ENCODE measurements at regions not wholly inside any gene's neighbourhood (a gene's known extent, or its start where the extent isn't known, plus 50 kb on each side); places are given as distances from the start of the nearest gene placed in this dataset.

DNA sequence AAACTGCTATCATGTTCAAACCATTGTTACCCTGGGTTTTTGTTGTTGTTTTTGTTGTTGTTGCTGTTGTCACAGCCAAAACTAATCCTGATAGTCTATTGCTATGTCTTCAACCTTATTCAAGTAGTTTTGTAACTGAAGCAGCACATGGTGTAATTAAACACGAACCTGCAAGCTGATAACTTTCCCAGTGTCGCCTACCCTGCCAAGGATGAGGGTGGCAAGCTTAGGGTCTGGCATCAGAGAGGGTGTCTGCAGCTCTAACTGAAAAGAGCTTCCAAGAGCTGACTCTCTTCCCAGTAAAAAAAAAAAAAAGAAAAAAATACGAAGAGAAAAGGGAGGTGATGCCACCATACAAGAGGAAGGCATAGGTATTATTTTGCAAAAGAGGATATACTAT lies 86.3 kb upstream of the BCL2L14 start:
- H3F3A ChIP-seq (replicated peaks; ENCODE audit: insufficient read depth), result no peaks in the 10 kb centered on the region
- no peaks in the 10 kb centered on the region for H3K9me2 ChIP-seq
- H3K27ac ChIP-seq (ENCODE audit: low read depth in 2 of 2, low read length in 1 of 2), result no peak overlapping the region
- POLR2A ChIA-PET, result no interaction called here
- 32% methylated on average over 3 of the region's 3 CpGs for WGBS (ENCODE audit: low lambda C conversion rate)
- CTCF ChIA-PET, result interaction anchor here (0.6 to 1.7 kb wide), 2 partner anchors 26 to 49 kb away, joined by 3 to 4 read pairs; no protein-coding TSS in a partner anchor
- peaks cover 22% of the 10 kb centered on the region; the same call in 1 of the 2 replicates for H3K27me3 ChIP-seq (ENCODE audit: insufficient read depth)
- TF ChIP-seq, protein P1, sequence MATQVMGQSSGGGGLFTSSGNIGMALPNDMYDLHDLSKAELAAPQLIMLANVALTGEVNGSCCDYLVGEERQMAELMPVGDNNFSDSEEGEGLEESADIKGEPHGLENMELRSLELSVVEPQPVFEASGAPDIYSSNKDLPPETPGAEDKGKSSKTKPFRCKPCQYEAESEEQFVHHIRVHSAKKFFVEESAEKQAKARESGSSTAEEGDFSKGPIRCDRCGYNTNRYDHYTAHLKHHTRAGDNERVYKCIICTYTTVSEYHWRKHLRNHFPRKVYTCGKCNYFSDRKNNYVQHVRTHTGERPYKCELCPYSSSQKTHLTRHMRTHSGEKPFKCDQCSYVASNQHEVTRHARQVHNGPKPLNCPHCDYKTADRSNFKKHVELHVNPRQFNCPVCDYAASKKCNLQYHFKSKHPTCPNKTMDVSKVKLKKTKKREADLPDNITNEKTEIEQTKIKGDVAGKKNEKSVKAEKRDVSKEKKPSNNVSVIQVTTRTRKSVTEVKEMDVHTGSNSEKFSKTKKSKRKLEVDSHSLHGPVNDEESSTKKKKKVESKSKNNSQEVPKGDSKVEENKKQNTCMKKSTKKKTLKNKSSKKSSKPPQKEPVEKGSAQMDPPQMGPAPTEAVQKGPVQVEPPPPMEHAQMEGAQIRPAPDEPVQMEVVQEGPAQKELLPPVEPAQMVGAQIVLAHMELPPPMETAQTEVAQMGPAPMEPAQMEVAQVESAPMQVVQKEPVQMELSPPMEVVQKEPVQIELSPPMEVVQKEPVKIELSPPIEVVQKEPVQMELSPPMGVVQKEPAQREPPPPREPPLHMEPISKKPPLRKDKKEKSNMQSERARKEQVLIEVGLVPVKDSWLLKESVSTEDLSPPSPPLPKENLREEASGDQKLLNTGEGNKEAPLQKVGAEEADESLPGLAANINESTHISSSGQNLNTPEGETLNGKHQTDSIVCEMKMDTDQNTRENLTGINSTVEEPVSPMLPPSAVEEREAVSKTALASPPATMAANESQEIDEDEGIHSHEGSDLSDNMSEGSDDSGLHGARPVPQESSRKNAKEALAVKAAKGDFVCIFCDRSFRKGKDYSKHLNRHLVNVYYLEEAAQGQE (IDR thresholded peaks at IDR 0.05; ENCODE audit: low read depth, low read length), result no peak
- TF ChIP-seq, protein P2, sequence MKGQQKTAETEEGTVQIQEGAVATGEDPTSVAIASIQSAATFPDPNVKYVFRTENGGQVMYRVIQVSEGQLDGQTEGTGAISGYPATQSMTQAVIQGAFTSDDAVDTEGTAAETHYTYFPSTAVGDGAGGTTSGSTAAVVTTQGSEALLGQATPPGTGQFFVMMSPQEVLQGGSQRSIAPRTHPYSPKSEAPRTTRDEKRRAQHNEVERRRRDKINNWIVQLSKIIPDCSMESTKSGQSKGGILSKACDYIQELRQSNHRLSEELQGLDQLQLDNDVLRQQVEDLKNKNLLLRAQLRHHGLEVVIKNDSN (IDR thresholded peaks at IDR 0.05; ENCODE audit: borderline replicate concordance, low read depth), result no peak
- TF ChIP-seq, protein P3, sequence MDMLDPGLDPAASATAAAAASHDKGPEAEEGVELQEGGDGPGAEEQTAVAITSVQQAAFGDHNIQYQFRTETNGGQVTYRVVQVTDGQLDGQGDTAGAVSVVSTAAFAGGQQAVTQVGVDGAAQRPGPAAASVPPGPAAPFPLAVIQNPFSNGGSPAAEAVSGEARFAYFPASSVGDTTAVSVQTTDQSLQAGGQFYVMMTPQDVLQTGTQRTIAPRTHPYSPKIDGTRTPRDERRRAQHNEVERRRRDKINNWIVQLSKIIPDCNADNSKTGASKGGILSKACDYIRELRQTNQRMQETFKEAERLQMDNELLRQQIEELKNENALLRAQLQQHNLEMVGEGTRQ (IDR thresholded peaks at IDR 0.05; ENCODE audit: borderline replicate concordance, low read depth, low read length), result no peak
- TF ChIP-seq YY1 (IDR thresholded peaks at IDR 0.05; ENCODE audit: low read depth), result no peak
- TF ChIP-seq EP300 (IDR thresholded peaks at IDR 0.05; ENCODE audit: borderline replicate concordance in 1 of 2, low read depth in 1 of 2, low read length in 1 of 2), result no peak
- TF ChIP-seq CHD2 (IDR thresholded peaks at IDR 0.05; ENCODE audit: low read length, partially characterized antibody), result no peak
- no peak overlapping the region for H3K9ac ChIP-seq
- H3K4me2 ChIP-seq, result no peak overlapping the region
- no peaks in the 10 kb centered on the region for H3K36me3 ChIP-seq (replicated peaks in 1 of 2; ENCODE audit: control insufficient read depth in 1 of 2, insufficient read depth in 2 of 2, low read length in 1 of 2)
- H2AFZ ChIP-seq (ENCODE audit: low read depth), result no peak overlapping the region
- H3K4me3 ChIP-seq (ENCODE audit: low read depth in 2 of 2, low read length in 1 of 2), result no peak overlapping the region
- no peaks in the 10 kb centered on the region for H3K4me1 ChIP-seq (ENCODE audit: control insufficient read depth in 1 of 2, insufficient read depth in 2 of 2, low read depth in 1 of 2, low read length in 1 of 2)
- no peaks in the 10 kb centered on the region for H3K9me3 ChIP-seq
- no peaks in the 10 kb centered on the region for H3K79me2 ChIP-seq (ENCODE audit: insufficient read depth)
- H4K20me1 ChIP-seq (ENCODE audit: insufficient read depth), result no peaks in the 10 kb centered on the region
- no peak for DNase-seq

DNA sequence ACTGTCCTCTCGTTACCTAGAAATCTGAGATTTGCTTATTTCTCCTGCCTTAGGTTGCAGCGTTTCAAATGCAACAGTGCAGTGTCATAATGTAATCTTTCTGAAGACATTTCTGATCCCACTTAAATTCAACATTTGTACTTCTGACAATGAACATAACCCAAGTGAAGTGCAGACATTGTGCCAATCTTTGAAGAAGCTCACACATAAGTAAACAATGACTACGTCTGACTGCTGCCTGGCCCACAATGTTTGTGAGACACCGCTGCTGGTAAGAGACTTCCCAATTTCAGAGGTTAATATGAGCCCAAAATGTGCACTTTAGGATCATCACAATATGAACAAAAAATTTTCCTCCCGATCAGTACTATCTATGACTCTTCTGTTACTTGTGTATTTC lies 84.6 kb upstream of the BCL2L14 start:
- H3K4me1 ChIP-seq (ENCODE audit: control insufficient read depth in 1 of 2, insufficient read depth in 2 of 2, low read depth in 1 of 2, low read length in 1 of 2), result peaks cover 0 to 2% of the 10 kb centered on the region in 2 experiments; a peak in 1 of 4 replicates
- no peaks in the 10 kb centered on the region for H3K36me3 ChIP-seq (replicated peaks in 1 of 2; ENCODE audit: control insufficient read depth in 1 of 2, insufficient read depth in 2 of 2, low read length in 1 of 2)
- DNase-seq, result no peak
- no peak overlapping the region for H3K4me3 ChIP-seq (ENCODE audit: low read depth in 2 of 2, low read length in 1 of 2)
- H3K27ac ChIP-seq (ENCODE audit: low read depth in 2 of 2, low read length in 1 of 2), result no peak overlapping the region
- POLR2A ChIA-PET, result no interaction called here
- no peak overlapping the region for H3K9ac ChIP-seq
- H3K9me2 ChIP-seq, result no peaks in the 10 kb centered on the region
- H3K4me2 ChIP-seq, result no peak overlapping the region
- no peaks in the 10 kb centered on the region for H4K20me1 ChIP-seq (ENCODE audit: insufficient read depth)
- H3F3A ChIP-seq (replicated peaks; ENCODE audit: insufficient read depth), result no peaks in the 10 kb centered on the region
- CTCF ChIA-PET, result no interaction called here
- 66% methylated on average over 5 of the region's 5 CpGs for WGBS (ENCODE audit: low lambda C conversion rate)
- H3K27me3 ChIP-seq (ENCODE audit: insufficient read depth), result peaks cover 20% of the 10 kb centered on the region; the same call in 1 of the 2 replicates
- TF ChIP-seq NRF1 (IDR thresholded peaks at IDR 0.05; ENCODE audit: low read depth, low read length) (no peak), RCOR1 (IDR thresholded peaks at IDR 0.05; ENCODE audit: low read length) (no peak), SIN3A (IDR thresholded peaks at IDR 0.05; ENCODE audit: borderline replicate concordance, low read depth, low read length) (no peak), ELF1 (IDR thresholded peaks at IDR 0.05) (no peak)
- TF ChIP-seq, protein P1 (IDR thresholded peaks at IDR 0.05; ENCODE audit: low read depth, low read length), result no peak
- TF ChIP-seq, protein P3 (IDR thresholded peaks at IDR 0.05; ENCODE audit: borderline replicate concordance, low read depth, low read length), result no peak
- TF ChIP-seq, protein P4, sequence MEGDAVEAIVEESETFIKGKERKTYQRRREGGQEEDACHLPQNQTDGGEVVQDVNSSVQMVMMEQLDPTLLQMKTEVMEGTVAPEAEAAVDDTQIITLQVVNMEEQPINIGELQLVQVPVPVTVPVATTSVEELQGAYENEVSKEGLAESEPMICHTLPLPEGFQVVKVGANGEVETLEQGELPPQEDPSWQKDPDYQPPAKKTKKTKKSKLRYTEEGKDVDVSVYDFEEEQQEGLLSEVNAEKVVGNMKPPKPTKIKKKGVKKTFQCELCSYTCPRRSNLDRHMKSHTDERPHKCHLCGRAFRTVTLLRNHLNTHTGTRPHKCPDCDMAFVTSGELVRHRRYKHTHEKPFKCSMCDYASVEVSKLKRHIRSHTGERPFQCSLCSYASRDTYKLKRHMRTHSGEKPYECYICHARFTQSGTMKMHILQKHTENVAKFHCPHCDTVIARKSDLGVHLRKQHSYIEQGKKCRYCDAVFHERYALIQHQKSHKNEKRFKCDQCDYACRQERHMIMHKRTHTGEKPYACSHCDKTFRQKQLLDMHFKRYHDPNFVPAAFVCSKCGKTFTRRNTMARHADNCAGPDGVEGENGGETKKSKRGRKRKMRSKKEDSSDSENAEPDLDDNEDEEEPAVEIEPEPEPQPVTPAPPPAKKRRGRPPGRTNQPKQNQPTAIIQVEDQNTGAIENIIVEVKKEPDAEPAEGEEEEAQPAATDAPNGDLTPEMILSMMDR (IDR thresholded peaks at IDR 0.05), result no peak
- TF ChIP-seq, protein P2 (IDR thresholded peaks at IDR 0.05; ENCODE audit: borderline replicate concordance, low read depth), result no peak
- H3K9me3 ChIP-seq, result no peaks in the 10 kb centered on the region
- H2AFZ ChIP-seq (ENCODE audit: low read depth), result no peak overlapping the region
- no peaks in the 10 kb centered on the region for H3K79me2 ChIP-seq (ENCODE audit: insufficient read depth)
